ENCODE measurements at regions not wholly inside any gene's neighbourhood (a gene's known extent, or its start where the extent isn't known, plus 50 kb on each side); places are given as distances from the start of the nearest gene placed in this dataset.

DNA sequence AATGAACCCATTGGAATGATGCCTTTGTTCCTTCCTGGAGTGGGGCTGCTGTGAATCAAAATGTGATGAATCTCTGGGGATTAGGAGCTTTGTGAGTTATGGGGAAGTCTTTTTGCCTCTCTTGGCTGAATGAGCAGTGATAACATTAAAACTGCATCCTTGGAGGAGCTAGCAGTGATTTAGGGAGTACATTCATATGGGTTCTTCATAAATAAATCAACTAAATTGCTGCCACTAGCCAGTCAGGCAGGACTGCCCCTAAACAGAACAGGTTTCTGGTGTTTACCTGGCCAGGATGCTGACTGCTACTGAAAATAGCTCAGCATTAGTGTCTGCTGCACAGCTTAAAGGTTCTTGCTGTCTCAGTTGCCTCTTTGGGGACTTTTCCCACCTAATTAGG, 244.5 kb upstream of the MEX3C start:
- no peak overlapping the region for H3T11ph ChIP-seq (ENCODE audit: low read length)
- no peak overlapping the region for H2BK20ac ChIP-seq (ENCODE audit: low read depth, low read length, poor library complexity, severe bottlenecking)
- no peak overlapping the region for H3K27ac ChIP-seq (ENCODE audit: insufficient read length, low read depth, low read length)
- H3K56ac ChIP-seq (ENCODE audit: insufficient read length, low read depth, low read length), result no peak overlapping the region
- no peak overlapping the region for H4K5ac ChIP-seq (ENCODE audit: insufficient read length, low read depth, low read length)
- no peak overlapping the region for H2BK15ac ChIP-seq (ENCODE audit: low read depth, low read length)
- Mint-ChIP-seq H3K27ac (0 out of 7 replicates have a peak overlapping the region, but pooled peaks of 1 of the 3 experiments have one; percentile 40), H3K4me1 (peaks cover 17 to 19% of the 10 kb centered on the region in 2 experiments), H3K36me3 (ENCODE audit: insufficient read depth in 1 of 3, low read depth in 3 of 3) (no peaks in the 10 kb centered on the region), H3K27me3 (ENCODE audit: low read depth) (no peaks in the 10 kb centered on the region), H3K9me3 (no peaks in the 10 kb centered on the region), H3K4me3 (no peak overlapping the region)
- no peak overlapping the region for H3K4me2 ChIP-seq (ENCODE audit: insufficient read depth, insufficient read length, low read length)
- H3K23ac ChIP-seq (ENCODE audit: insufficient read length, low read depth, low read length), result no peak overlapping the region
- no peak overlapping the region for H4K8ac ChIP-seq (replicated peaks; ENCODE audit: insufficient read length, low read depth, low read length)
- H3K4me1 ChIP-seq (ENCODE audit: insufficient read depth, low read length), result no peaks in the 10 kb centered on the region; the same call in 1 of the 2 replicates
- H2BK12ac ChIP-seq (ENCODE audit: insufficient read length, low read depth, low read length), result no peak overlapping the region
- no peaks in the 10 kb centered on the region for H4K20me1 ChIP-seq (ENCODE audit: control insufficient read depth, insufficient read depth, insufficient read length)
- no peaks in the 10 kb centered on the region for H3K79me2 ChIP-seq (ENCODE audit: insufficient read depth, low read length)
- no peak overlapping the region for H3K9ac ChIP-seq (ENCODE audit: extremely low read depth, insufficient read length, low read length)
- no peaks in the 10 kb centered on the region for H3K9me3 ChIP-seq (ENCODE audit: control insufficient read depth, low read depth, low read length)
- H3K18ac ChIP-seq (ENCODE audit: insufficient read length, low read depth, low read length), result no peak overlapping the region
- no peak overlapping the region for H2BK120ac ChIP-seq (ENCODE audit: low read depth, low read length, poor library complexity, severe bottlenecking)
- no peaks in the 10 kb centered on the region for H3K79me1 ChIP-seq (ENCODE audit: insufficient read depth, low read depth, low read length, poor library complexity, severe bottlenecking)
- H2AFZ ChIP-seq (ENCODE audit: low read length), result no peak overlapping the region
- no peaks in the 10 kb centered on the region for H3K23me2 ChIP-seq (ENCODE audit: insufficient read length, low read depth, low read length, poor library complexity, severe bottlenecking)
- no peak for DNase-seq
- H2BK5ac ChIP-seq (ENCODE audit: insufficient read length, low read length), result no peak overlapping the region
- no peak overlapping the region for H4K91ac ChIP-seq (ENCODE audit: insufficient read length, low read depth, low read length)
- H2AK5ac ChIP-seq (ENCODE audit: insufficient read length, low read length), result no peak overlapping the region
- TF ChIP-seq, protein P1, sequence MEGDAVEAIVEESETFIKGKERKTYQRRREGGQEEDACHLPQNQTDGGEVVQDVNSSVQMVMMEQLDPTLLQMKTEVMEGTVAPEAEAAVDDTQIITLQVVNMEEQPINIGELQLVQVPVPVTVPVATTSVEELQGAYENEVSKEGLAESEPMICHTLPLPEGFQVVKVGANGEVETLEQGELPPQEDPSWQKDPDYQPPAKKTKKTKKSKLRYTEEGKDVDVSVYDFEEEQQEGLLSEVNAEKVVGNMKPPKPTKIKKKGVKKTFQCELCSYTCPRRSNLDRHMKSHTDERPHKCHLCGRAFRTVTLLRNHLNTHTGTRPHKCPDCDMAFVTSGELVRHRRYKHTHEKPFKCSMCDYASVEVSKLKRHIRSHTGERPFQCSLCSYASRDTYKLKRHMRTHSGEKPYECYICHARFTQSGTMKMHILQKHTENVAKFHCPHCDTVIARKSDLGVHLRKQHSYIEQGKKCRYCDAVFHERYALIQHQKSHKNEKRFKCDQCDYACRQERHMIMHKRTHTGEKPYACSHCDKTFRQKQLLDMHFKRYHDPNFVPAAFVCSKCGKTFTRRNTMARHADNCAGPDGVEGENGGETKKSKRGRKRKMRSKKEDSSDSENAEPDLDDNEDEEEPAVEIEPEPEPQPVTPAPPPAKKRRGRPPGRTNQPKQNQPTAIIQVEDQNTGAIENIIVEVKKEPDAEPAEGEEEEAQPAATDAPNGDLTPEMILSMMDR (conservative IDR thresholded peaks at IDR 0.05), result no peak
- no peak overlapping the region for H3K4ac ChIP-seq (ENCODE audit: low read depth, low read length)
- H3K14ac ChIP-seq (ENCODE audit: insufficient read depth, low read length), result no peak overlapping the region
- no peaks in the 10 kb centered on the region for H3K27me3 ChIP-seq (ENCODE audit: insufficient read depth, low read length)
